ENCODE measurements at regions not wholly inside any gene's neighbourhood (a gene's known extent, or its start where the extent isn't known, plus 50 kb on each side); places are given as distances from the start of the nearest gene placed in this dataset.

- no peaks in the 10 kb centered on the region for H3K9me3 ChIP-seq (ENCODE audit: low read depth)
- no peak overlapping the region for H3K27ac ChIP-seq
- no peaks in the 10 kb centered on the region for H4K20me1 ChIP-seq (ENCODE audit: insufficient read depth, poor library complexity, severe bottlenecking)
- DNase-seq (ENCODE audit: low spot score), result no peak
- H3K27me3 ChIP-seq, result no peaks in the 10 kb centered on the region
- H3K4me1 ChIP-seq (ENCODE audit: insufficient read depth), result no peaks in the 10 kb centered on the region
- H3K4me2 ChIP-seq, result no peak overlapping the region
- H3K9me2 ChIP-seq (replicated peaks; ENCODE audit: insufficient read depth), result no peaks in the 10 kb centered on the region
- no peaks in the 10 kb centered on the region for H3K36me3 ChIP-seq (replicated peaks; ENCODE audit: insufficient read depth, low read depth)
- no peak overlapping the region for H2AFZ ChIP-seq
- 85% methylated on average over 2 of the region's 2 CpGs for WGBS (ENCODE audit: low lambda C conversion rate, missing lambda C conversion rate)
- no peak overlapping the region for H3K4me3 ChIP-seq
- H3K79me2 ChIP-seq, result no peaks in the 10 kb centered on the region
- TF ChIP-seq EZH2phosphoT487 (IDR thresholded peaks at IDR 0.05; ENCODE audit: low read depth, severe bottlenecking, unreplicated experiment), result no peak
- no peak for TF ChIP-seq EZH2 (IDR thresholded peaks at IDR 0.05; ENCODE audit: borderline replicate concordance)
- TF ChIP-seq CTCF (IDR thresholded peaks at IDR 0.05; ENCODE audit: poor library complexity), result no peak
Measured at GRCh38 chr15:97144377-97144711, 813.8 kb downstream of the NR2F2 start.

GRCh38 chr15:97146929-97147870 is 813.3 kb upstream of the ARRDC4 start:
- no peak overlapping the region for H3K27ac ChIP-seq
- H3K4me2 ChIP-seq, result no peak overlapping the region
- H3K36me3 ChIP-seq (replicated peaks; ENCODE audit: insufficient read depth, low read depth), result no peaks in the 10 kb centered on the region
- H2AFZ ChIP-seq, result no peak overlapping the region
- H3K4me1 ChIP-seq (ENCODE audit: insufficient read depth), result no peaks in the 10 kb centered on the region
- H3K9me2 ChIP-seq (replicated peaks; ENCODE audit: insufficient read depth), result no peaks in the 10 kb centered on the region
- DNase-seq (ENCODE audit: low spot score), result no peak
- 77% methylated on average over 18 of the region's 18 CpGs for WGBS (ENCODE audit: low lambda C conversion rate, missing lambda C conversion rate)
- no peak overlapping the region for H3K4me3 ChIP-seq
- H4K20me1 ChIP-seq (ENCODE audit: insufficient read depth, poor library complexity, severe bottlenecking), result no peaks in the 10 kb centered on the region
- H3K27me3 ChIP-seq, result no peaks in the 10 kb centered on the region
- no peaks in the 10 kb centered on the region for H3K79me2 ChIP-seq
- no peaks in the 10 kb centered on the region for H3K9me3 ChIP-seq (ENCODE audit: low read depth)
- TF ChIP-seq CTCF (IDR thresholded peaks at IDR 0.05; ENCODE audit: poor library complexity) (no peak), EZH2 (IDR thresholded peaks at IDR 0.05; ENCODE audit: borderline replicate concordance) (no peak), EZH2phosphoT487 (IDR thresholded peaks at IDR 0.05; ENCODE audit: low read depth, severe bottlenecking, unreplicated experiment) (no peak)

- no peak overlapping the region for H2AFZ ChIP-seq
- H3K79me2 ChIP-seq, result no peaks in the 10 kb centered on the region
- H3K4me2 ChIP-seq, result no peak overlapping the region
- H3K27ac ChIP-seq, result no peak overlapping the region
- H3K27me3 ChIP-seq, result no peaks in the 10 kb centered on the region
- H3K9me2 ChIP-seq (replicated peaks; ENCODE audit: insufficient read depth), result no peaks in the 10 kb centered on the region
- H3K4me1 ChIP-seq (ENCODE audit: insufficient read depth), result no peaks in the 10 kb centered on the region
- H3K9me3 ChIP-seq (ENCODE audit: low read depth), result no peaks in the 10 kb centered on the region
- no peak for TF ChIP-seq EZH2 (IDR thresholded peaks at IDR 0.05; ENCODE audit: borderline replicate concordance)
- TF ChIP-seq EZH2phosphoT487 (IDR thresholded peaks at IDR 0.05; ENCODE audit: low read depth, severe bottlenecking, unreplicated experiment), result no peak
- no peak for TF ChIP-seq CTCF (IDR thresholded peaks at IDR 0.05; ENCODE audit: poor library complexity)
- DNase-seq (ENCODE audit: low spot score), result no peak
- no peak overlapping the region for H3K4me3 ChIP-seq
- H3K36me3 ChIP-seq (replicated peaks; ENCODE audit: insufficient read depth, low read depth), result no peaks in the 10 kb centered on the region
- 96% methylated on average over 1 of the region's 1 CpG for WGBS (ENCODE audit: low lambda C conversion rate, missing lambda C conversion rate)
- no peaks in the 10 kb centered on the region for H4K20me1 ChIP-seq (ENCODE audit: insufficient read depth, poor library complexity, severe bottlenecking)
Measured at GRCh38 chr15:97153356-97153965, 807.0 kb upstream of the ARRDC4 start.
